Glutamatergic neuron (in vitro differentiated cells): ENCODE measurements at regions not wholly inside any gene's neighbourhood (a gene's known extent, or its start where the extent isn't known, plus 50 kb on each side); places are given as distances from the start of the nearest gene placed in this dataset.

ENCODE experiments used
- DNase-seq: peaks from one replicate; pipeline ENCODE4 v3.0.0; 2022
- H3K27ac Mint-ChIP-seq: one replicate; pipeline ENCODE4 v1.8.0; 2020; ENCODE audit warnings: mild to moderate bottlenecking, mixed read lengths, inconsistent platforms; ENCODE audit not compliant: unreplicated experiment
- H3K27me3 Mint-ChIP-seq: one replicate; pipeline ENCODE4 v1.8.0; 2020; ENCODE audit warnings: mild to moderate bottlenecking, moderate library complexity, mixed read lengths, inconsistent platforms; ENCODE audit not compliant: unreplicated experiment
- H3K36me3 Mint-ChIP-seq: one replicate; pipeline ENCODE4 v1.8.0; 2020; ENCODE audit warnings: mild to moderate bottlenecking, mixed read lengths, inconsistent platforms; ENCODE audit not compliant: unreplicated experiment
- H3K4me1 Mint-ChIP-seq: one replicate; pipeline ENCODE4 v1.8.0; 2020; ENCODE audit warnings: mild to moderate bottlenecking, low read depth, mixed read lengths, inconsistent platforms; ENCODE audit not compliant: unreplicated experiment
- H3K4me3 Mint-ChIP-seq: one replicate; pipeline ENCODE4 v1.8.0; 2020; ENCODE audit warnings: mild to moderate bottlenecking, mixed read lengths, inconsistent platforms; ENCODE audit not compliant: unreplicated experiment
- H3K9me3 Mint-ChIP-seq: one replicate; pipeline ENCODE4 v1.8.0; 2020; ENCODE audit warnings: mild to moderate bottlenecking, moderate library complexity, mixed read lengths, inconsistent platforms; ENCODE audit not compliant: unreplicated experiment
- TF ChIP-seq, protein P1 (sequence below): fragments of 200-600 bp; sonication (generic); IDR thresholded peaks from one replicate; pipeline ENCODE4 v1.5.0; 2021; ENCODE audit not compliant: partially characterized antibody, unreplicated experiment

DNA sequence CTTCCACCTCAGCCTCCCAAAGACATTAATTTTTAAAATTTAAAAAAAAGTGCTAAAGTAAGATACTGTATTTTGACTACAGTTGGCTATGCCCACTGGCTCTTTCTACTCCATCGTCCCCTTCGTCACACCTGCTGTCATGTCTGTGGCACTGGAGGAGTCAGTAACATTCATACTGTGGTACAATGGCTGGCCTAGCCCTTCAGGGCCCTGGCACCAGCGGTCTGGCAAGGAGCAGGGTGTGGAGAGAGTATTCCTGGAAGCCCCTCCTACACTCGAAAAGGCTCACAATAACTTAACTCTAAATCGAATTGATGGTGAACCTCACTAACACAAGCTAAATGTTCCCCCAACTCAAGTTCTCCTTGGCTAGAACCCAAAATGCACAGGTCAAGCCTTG lies 89.7 kb upstream of the RASGRF1 start:
- Mint-ChIP-seq H3K27ac (no peak overlapping the region), H3K27me3 (peaks cover 2% of the 10 kb centered on the region), H3K4me3 (no peak overlapping the region), H3K9me3 (peaks cover 2% of the 10 kb centered on the region), H3K36me3 (peaks cover 4% of the 10 kb centered on the region), H3K4me1 (peaks cover 11% of the 10 kb centered on the region)
- TF ChIP-seq, protein P1, sequence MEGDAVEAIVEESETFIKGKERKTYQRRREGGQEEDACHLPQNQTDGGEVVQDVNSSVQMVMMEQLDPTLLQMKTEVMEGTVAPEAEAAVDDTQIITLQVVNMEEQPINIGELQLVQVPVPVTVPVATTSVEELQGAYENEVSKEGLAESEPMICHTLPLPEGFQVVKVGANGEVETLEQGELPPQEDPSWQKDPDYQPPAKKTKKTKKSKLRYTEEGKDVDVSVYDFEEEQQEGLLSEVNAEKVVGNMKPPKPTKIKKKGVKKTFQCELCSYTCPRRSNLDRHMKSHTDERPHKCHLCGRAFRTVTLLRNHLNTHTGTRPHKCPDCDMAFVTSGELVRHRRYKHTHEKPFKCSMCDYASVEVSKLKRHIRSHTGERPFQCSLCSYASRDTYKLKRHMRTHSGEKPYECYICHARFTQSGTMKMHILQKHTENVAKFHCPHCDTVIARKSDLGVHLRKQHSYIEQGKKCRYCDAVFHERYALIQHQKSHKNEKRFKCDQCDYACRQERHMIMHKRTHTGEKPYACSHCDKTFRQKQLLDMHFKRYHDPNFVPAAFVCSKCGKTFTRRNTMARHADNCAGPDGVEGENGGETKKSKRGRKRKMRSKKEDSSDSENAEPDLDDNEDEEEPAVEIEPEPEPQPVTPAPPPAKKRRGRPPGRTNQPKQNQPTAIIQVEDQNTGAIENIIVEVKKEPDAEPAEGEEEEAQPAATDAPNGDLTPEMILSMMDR: no peak
- DNase-seq: no peak

DNA sequence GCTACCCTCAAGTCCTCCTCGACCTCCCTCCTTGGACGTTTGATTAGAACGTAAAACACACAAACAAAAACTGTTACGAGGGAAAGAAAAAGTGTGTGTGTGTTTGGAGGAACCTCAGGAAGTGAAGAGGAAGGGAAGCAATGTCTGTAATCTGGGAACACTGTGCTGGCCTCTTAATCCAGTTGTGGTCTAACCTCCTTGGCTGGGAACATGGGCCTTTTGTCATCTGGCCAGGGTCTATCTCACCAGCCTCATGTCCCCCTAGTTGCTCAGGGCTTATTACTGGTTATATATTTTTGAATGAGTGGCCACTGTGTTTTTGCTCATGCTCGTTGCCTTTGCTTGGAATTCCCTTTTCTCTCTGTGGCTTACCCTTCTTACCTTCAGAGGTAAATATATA lies 89.0 kb upstream of the RASGRF1 start:
- H3K4me1 Mint-ChIP-seq: peaks cover 8% of the 10 kb centered on the region
- peaks cover 4% of the 10 kb centered on the region for H3K36me3 Mint-ChIP-seq
- H3K9me3 Mint-ChIP-seq: peaks cover 2% of the 10 kb centered on the region
- H3K27me3 Mint-ChIP-seq: peaks cover 2% of the 10 kb centered on the region
- no peak for DNase-seq
- H3K27ac Mint-ChIP-seq: peak overlapping the region; percentile 68
- no peak overlapping the region for H3K4me3 Mint-ChIP-seq
- TF ChIP-seq, protein P1: no peak

DNA sequence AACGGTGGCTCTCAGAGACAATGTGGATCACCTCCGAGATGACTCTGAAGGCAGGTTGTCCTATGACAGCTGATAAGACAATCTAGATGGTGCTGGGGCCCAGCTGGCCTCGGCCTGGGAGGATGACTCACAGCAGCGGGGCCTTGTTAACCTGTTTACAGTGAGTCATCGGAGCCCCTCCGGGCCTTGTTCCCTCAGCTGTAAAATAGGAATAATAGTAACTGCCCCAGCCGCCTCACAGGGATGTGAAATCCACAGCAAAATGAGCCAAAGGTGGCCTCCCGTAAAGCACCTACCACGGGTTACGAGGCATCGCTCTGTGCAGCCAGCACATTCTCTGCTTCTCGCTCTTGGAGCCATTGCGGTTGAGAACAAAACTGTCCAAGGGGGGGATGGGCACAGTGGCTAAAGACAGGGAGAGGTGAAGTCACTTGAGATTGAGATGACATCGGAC lies 88.6 kb upstream of the RASGRF1 start:
- peaks cover 4% of the 10 kb centered on the region for H3K36me3 Mint-ChIP-seq
- peak; percentile 36 for DNase-seq
- TF ChIP-seq, protein P1: no peak
- H3K27ac Mint-ChIP-seq: peak overlapping the region; percentile 68
- no peak overlapping the region for H3K4me3 Mint-ChIP-seq
- H3K9me3 Mint-ChIP-seq: peaks cover 2% of the 10 kb centered on the region
- peaks cover 8% of the 10 kb centered on the region for H3K4me1 Mint-ChIP-seq
- H3K27me3 Mint-ChIP-seq: peaks cover 2% of the 10 kb centered on the region

DNA sequence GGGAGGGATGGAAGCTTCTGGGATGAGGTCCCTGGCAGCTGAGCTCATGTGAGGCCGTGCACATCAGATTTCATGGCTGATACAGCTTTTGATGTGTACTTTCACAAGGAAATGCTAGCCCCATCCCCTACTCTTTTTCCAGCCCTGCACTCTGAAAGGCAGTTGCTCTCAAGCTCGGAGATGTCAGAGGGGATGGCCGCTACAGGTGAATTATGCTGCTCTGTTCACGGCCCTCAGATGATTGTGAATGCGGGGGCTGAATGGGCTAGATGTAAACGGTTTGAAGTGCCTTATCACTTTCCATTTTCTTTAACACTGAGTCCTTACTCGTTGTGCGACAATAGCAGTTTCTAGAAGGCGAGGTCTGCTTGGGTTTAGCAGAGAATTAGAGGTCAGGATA lies 88.0 kb upstream of the RASGRF1 start:
- H3K4me1 Mint-ChIP-seq: peaks cover 8% of the 10 kb centered on the region
- no peak overlapping the region for H3K4me3 Mint-ChIP-seq
- H3K36me3 Mint-ChIP-seq: peaks cover 4% of the 10 kb centered on the region
- TF ChIP-seq, protein P1: no peak
- no peak overlapping the region for H3K27ac Mint-ChIP-seq
- peaks cover 2% of the 10 kb centered on the region for H3K9me3 Mint-ChIP-seq
- DNase-seq: no peak
- H3K27me3 Mint-ChIP-seq: peaks cover 2% of the 10 kb centered on the region

DNA sequence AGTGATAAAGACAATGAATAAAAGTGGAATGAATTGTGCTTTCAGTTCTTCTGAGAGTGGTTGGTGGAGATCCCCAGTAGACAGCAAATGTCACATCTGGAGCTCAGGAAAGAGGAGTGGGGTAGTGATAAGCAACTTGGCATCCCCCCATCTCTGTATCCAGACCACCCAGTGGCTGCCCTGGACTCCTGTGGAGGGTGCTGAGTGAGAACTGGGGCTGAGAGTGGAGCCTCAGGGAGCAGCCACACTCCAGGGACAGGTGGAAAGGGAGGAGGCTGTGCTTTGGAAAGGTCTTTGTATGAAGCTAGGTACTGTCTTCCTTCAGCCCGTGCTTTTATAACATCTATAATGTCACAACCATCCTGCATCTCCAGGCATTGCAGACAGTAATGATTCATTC lies 85.6 kb upstream of the RASGRF1 start:
- H3K36me3 Mint-ChIP-seq: peaks cover 4% of the 10 kb centered on the region

More for the DNA sequence above, 85.6 kb upstream of the RASGRF1 start:
- peaks cover 2% of the 10 kb centered on the region for H3K9me3 Mint-ChIP-seq
- H3K27me3 Mint-ChIP-seq: peaks cover 2% of the 10 kb centered on the region
- H3K4me1 Mint-ChIP-seq: peaks cover 18% of the 10 kb centered on the region
- no peak overlapping the region for H3K4me3 Mint-ChIP-seq
- no peak for DNase-seq
- TF ChIP-seq, protein P1: no peak
- H3K27ac Mint-ChIP-seq: no peak overlapping the region
